ENCODE measurements at regions not wholly inside any gene's neighbourhood (a gene's known extent, or its start where the extent isn't known, plus 50 kb on each side); places are given as distances from the start of the nearest gene placed in this dataset.
"Not testable (repeated sequence)": the region's sequence is repeated elsewhere in the genome, so short reads cannot be mapped to it uniquely, and the experiment has no call there.

- Histone ChIP-seq H3K4me1 (no peaks in the 10 kb centered on the region), H3K27ac (no peak overlapping the region), H3K9me3 (no peaks in the 10 kb centered on the region), H3K27me3 (no peaks in the 10 kb centered on the region), H3K4me3 (replicated peaks in 1 of 3) (no peak overlapping the region), H3K36me3 (no peaks in the 10 kb centered on the region)
- TF ChIP-seq CTCF (IDR thresholded peaks at IDR 0.05) = no peak
- TF ChIP-seq POLR2A (IDR thresholded peaks at IDR 0.05) = no peak
- WGBS, 2 donors = 73 to 74% methylated on average over 8 of the region's 8 CpGs
- intact Hi-C loops (cut with DNase I) = no loop called here
- no peak for DNase-seq
Measured at GRCh38 chr2:194464964-194465638, 1191.9 kb upstream of the SLC39A10 start.

- DNase-seq; H3K27ac ChIP-seq; H3K9me3 ChIP-seq; intact Hi-C loops (cut with DNase I); H3K36me3 ChIP-seq; H3K4me3 ChIP-seq (replicated peaks in 1 of 3); H3K27me3 ChIP-seq; H3K4me1 ChIP-seq: not testable (repeated sequence)
- WGBS, 2 donors = 49 to 50% methylated on average over 2 of the region's 2 CpGs
Measured at GRCh38 chr2:194462883-194463282, 1194.1 kb upstream of the SLC39A10 start.

GRCh38 chr2:194455358-194455757 is 1201.7 kb upstream of the SLC39A10 start:
- WGBS, 2 donors = 72 to 74% methylated on average over 2 of the region's 2 CpGs
- intact Hi-C loops (cut with DNase I) = no loop called here

GRCh38 chr2:194452504-194452903 is 1204.5 kb upstream of the SLC39A10 start:
- TF ChIP-seq POLR2A (IDR thresholded peaks at IDR 0.05) (no peak), CTCF (IDR thresholded peaks at IDR 0.05) (no peak)
- intact Hi-C loops (cut with DNase I) = no loop called here
- Histone ChIP-seq H3K27me3 (no peaks in the 10 kb centered on the region), H3K4me1 (no peaks in the 10 kb centered on the region), H3K4me3 (replicated peaks in 1 of 3) (no peak overlapping the region), H3K27ac (no peak overlapping the region), H3K36me3 (no peaks in the 10 kb centered on the region), H3K9me3 (no peaks in the 10 kb centered on the region)
- no peak for DNase-seq
- WGBS, 2 donors = 77 to 78% methylated on average over 5 of the region's 5 CpGs

More at GRCh38 chr2:194455358-194455757, 1201.7 kb upstream of the SLC39A10 start:
- TF ChIP-seq POLR2A (IDR thresholded peaks at IDR 0.05) (no peak), CTCF (IDR thresholded peaks at IDR 0.05) (no peak)
- Histone ChIP-seq H3K27me3 (no peaks in the 10 kb centered on the region), H3K36me3 (no peaks in the 10 kb centered on the region), H3K27ac (no peak overlapping the region), H3K9me3 (no peaks in the 10 kb centered on the region), H3K4me3 (replicated peaks in 1 of 3) (no peak overlapping the region), H3K4me1 (no peaks in the 10 kb centered on the region)
- DNase-seq = no peak

- Histone ChIP-seq H3K4me1 (no peaks in the 10 kb centered on the region), H3K27me3 (no peaks in the 10 kb centered on the region), H3K27ac (no peak overlapping the region), H3K9me3 (no peaks in the 10 kb centered on the region), H3K4me3 (replicated peaks in 1 of 3) (no peak overlapping the region), H3K36me3 (no peaks in the 10 kb centered on the region)
- no peak for TF ChIP-seq CTCF (IDR thresholded peaks at IDR 0.05)
- no peak for TF ChIP-seq POLR2A (IDR thresholded peaks at IDR 0.05)
- intact Hi-C loops (cut with DNase I) = no loop called here
- no peak for DNase-seq
- 83 to 94% methylated on average over 2 of the region's 2 CpGs for WGBS, 2 donors
Measured at GRCh38 chr2:194445226-194445625, 1211.8 kb upstream of the SLC39A10 start.
